Inflammatory macrophage (primary cell): ENCODE measurements at regions not wholly inside any gene's neighbourhood (a gene's known extent, or its start where the extent isn't known, plus 50 kb on each side); places are given as distances from the start of the nearest gene placed in this dataset.
A peak's percentile ranks its signal among the peaks of the same experiment; 100 is the strongest.

Experiments
- DNase-seq, 2 donors: peaks; one replicate each; pipeline ENCODE4 v3.0.0-alpha.2; 2020 to 2022

- peak; percentile 11 to 50 for DNase-seq
Observed at GRCh38 chr2:181354626-181355025, 102.6 kb upstream of the ITGA4 start.

- DNase-seq: peak in 1 of 2 donors; percentile 48
Observed at GRCh38 chr2:181356526-181357130, 100.6 kb upstream of the ITGA4 start.

GRCh38 chr2:181357979-181358378 is 99.2 kb upstream of the ITGA4 start:
- DNase-seq: no peak

GRCh38 chr2:181362561-181362960 is 94.6 kb upstream of the ITGA4 start:
- DNase-seq: no peak

- peak; percentile 17 to 57 for DNase-seq
Observed at GRCh38 chr2:181363164-181363563, 94.0 kb upstream of the ITGA4 start.

GRCh38 chr2:181364492-181365170 is 92.6 kb upstream of the ITGA4 start:
- DNase-seq: peak; percentile 36 to 43

GRCh38 chr2:181366675-181367175 is 90.5 kb upstream of the ITGA4 start:
- no peak for DNase-seq

- DNase-seq: no peak
Observed at GRCh38 chr2:181367411-181367810, 89.8 kb upstream of the ITGA4 start.

GRCh38 chr2:181367906-181368435 is 89.2 kb upstream of the ITGA4 start:
- no peak for DNase-seq

GRCh38 chr2:181370126-181370525 is 87.1 kb upstream of the ITGA4 start:
- no peak for DNase-seq

GRCh38 chr2:181371195-181371594 is 86.0 kb upstream of the ITGA4 start:
- DNase-seq: no peak

GRCh38 chr2:181371782-181372645 is 85.2 kb upstream of the ITGA4 start:
- no peak for DNase-seq

- DNase-seq: no peak
Observed at GRCh38 chr2:181372646-181373040, 84.5 kb upstream of the ITGA4 start.

- no peak for DNase-seq
Observed at GRCh38 chr2:181374781-181375675, 82.2 kb upstream of the ITGA4 start.

GRCh38 chr2:181376442-181376841 is 80.7 kb upstream of the ITGA4 start:
- no peak for DNase-seq

GRCh38 chr2:181376999-181377398 is 80.2 kb upstream of the ITGA4 start:
- no peak for DNase-seq

- DNase-seq: no peak
Observed at GRCh38 chr2:181378491-181378890, 78.7 kb upstream of the ITGA4 start.

- no peak for DNase-seq
Observed at GRCh38 chr2:181380581-181380980, 76.6 kb upstream of the ITGA4 start.

GRCh38 chr2:181384923-181385322 is 72.3 kb upstream of the ITGA4 start:
- no peak for DNase-seq

- no peak for DNase-seq
Observed at GRCh38 chr2:181389524-181389923, 67.7 kb upstream of the ITGA4 start.

GRCh38 chr2:181393472-181393871 is 63.7 kb upstream of the ITGA4 start:
- DNase-seq: peak; percentile 60 to 66
